Stomach (tissue), 4 donors: ENCODE measurements at regions not wholly inside any gene's neighbourhood (a gene's known extent, or its start where the extent isn't known, plus 50 kb on each side); places are given as distances from the start of the nearest gene placed in this dataset.

Experiments used
- CTCF ChIP-seq, 7 experiments: fragments of 450-650 bp in 4 of 7; fragments of 200-600 bp in 3 of 7; sonication (generic) in 3 of 7; IDR thresholded peaks; one replicate each; pipeline ENCODE4 v1.5.1; 2016 to 2019; ENCODE audit warnings: antibody characterized with exemption in 7 of 7, control low read depth in 2 of 7, mild to moderate bottlenecking in 1 of 7
- POLR2A ChIP-seq, 4 donors: fragments of 450-650 bp; IDR thresholded peaks; one replicate each; pipeline ENCODE4 v1.6.1; 2016; ENCODE audit warnings: antibody characterized with exemption in 4 of 4, control low read depth in 2 of 4, mild to moderate bottlenecking in 1 of 4, moderate library complexity in 1 of 4

- TF ChIP-seq POLR2A (IDR thresholded peaks at IDR 0.05) = no peak
- TF ChIP-seq CTCF (IDR thresholded peaks at IDR 0.05) = no peak
Observed at GRCh38 chr2:123648956-123649355, 376.1 kb upstream of the CNTNAP5 start.
